IPS-NIHi7 (cell line): ENCODE measurements at regions not wholly inside any gene's neighbourhood (a gene's known extent, or its start where the extent isn't known, plus 50 kb on each side); places are given as distances from the start of the nearest gene placed in this dataset.
"Not testable (repeated sequence)": the region's sequence is repeated elsewhere in the genome, so short reads cannot be mapped to it uniquely, and the experiment has no call there.

Source experiments
- DNase-seq: peaks from one replicate; pipeline ENCODE4 v3.0.0; 2012; ENCODE audit warnings: mixed read lengths; ENCODE audit errors: extremely low spot score

GRCh38 chrX:111041018-111041462, 55.0 kb upstream of the PAK3 start:
- DNase-seq, result no peak

GRCh38 chrX:111040377-111041017, 55.5 kb upstream of the PAK3 start:
- no peak for DNase-seq

GRCh38 chrX:111039606-111040005, 56.4 kb upstream of the PAK3 start:
- peak; percentile 31 for DNase-seq

- no peak for DNase-seq
Measured at GRCh38 chrX:111035991-111036390, 60.0 kb upstream of the PAK3 start.

- DNase-seq, result no peak
Measured at GRCh38 chrX:111035256-111035655, 60.7 kb upstream of the PAK3 start.

GRCh38 chrX:111022998-111023397, 73.0 kb upstream of the PAK3 start:
- DNase-seq, result not testable (repeated sequence)

GRCh38 chrX:111020283-111020682, 75.7 kb upstream of the PAK3 start:
- no peak for DNase-seq

- no peak for DNase-seq
Measured at GRCh38 chrX:111013778-111014455, 82.1 kb upstream of the PAK3 start.

GRCh38 chrX:111010111-111010510, 85.9 kb upstream of the PAK3 start:
- DNase-seq, result no peak

GRCh38 chrX:111009256-111009655, 86.7 kb upstream of the PAK3 start:
- no peak for DNase-seq

- no peak for DNase-seq
Measured at GRCh38 chrX:111008126-111008525, 87.9 kb upstream of the PAK3 start.

- no peak for DNase-seq
Measured at GRCh38 chrX:111007238-111007637, 88.8 kb upstream of the PAK3 start.

- DNase-seq, result no peak
Measured at GRCh38 chrX:111006116-111006515, 89.9 kb upstream of the PAK3 start.

- DNase-seq, result no peak
Measured at GRCh38 chrX:111005166-111005565, 90.8 kb upstream of the PAK3 start.

GRCh38 chrX:111003118-111003517, 92.9 kb upstream of the PAK3 start:
- no peak for DNase-seq

- peak; percentile 78 for DNase-seq
Measured at GRCh38 chrX:110992611-110993010, 103.4 kb upstream of the PAK3 start.

- DNase-seq, result no peak
Measured at GRCh38 chrX:110989869-110990268, 106.1 kb upstream of the PAK3 start.

- no peak for DNase-seq
Measured at GRCh38 chrX:110989447-110989846, 106.5 kb upstream of the PAK3 start.

GRCh38 chrX:110987292-110987691, 108.7 kb upstream of the PAK3 start:
- peak; percentile 65 for DNase-seq

GRCh38 chrX:110985470-110985869, 110.5 kb upstream of the PAK3 start:
- no peak for DNase-seq

GRCh38 chrX:110983024-110983423, 113.0 kb upstream of the PAK3 start:
- DNase-seq, result no peak

- no peak for DNase-seq
Measured at GRCh38 chrX:110966839-110967238, 129.2 kb upstream of the PAK3 start.

GRCh38 chrX:110966091-110966454, 129.9 kb upstream of the PAK3 start:
- DNase-seq, result no peak
